DMS79 treated with DMSO at 0.1 percent for 48 hours (cell line): ENCODE measurements at regions not wholly inside any gene's neighbourhood (a gene's known extent, or its start where the extent isn't known, plus 50 kb on each side); places are given as distances from the start of the nearest gene placed in this dataset.

ENCODE experiments used
- DNase-seq: peaks from one replicate; lab custom pipeline; 2025; lab: John Stamatoyannopoulos, UW

GRCh38 chr1:217089361-217090014 is 366.3 kb upstream of the ESRRG start:
- DNase-seq: no peak

- no peak for DNase-seq
These were observed 365.5 kb upstream of the ESRRG start for GRCh38 chr1:217088521-217089284.

- no peak for DNase-seq
These were observed 364.8 kb upstream of the ESRRG start for GRCh38 chr1:217088011-217088410.

GRCh38 chr1:217079584-217079983 is 356.4 kb upstream of the ESRRG start:
- DNase-seq: no peak

GRCh38 chr1:217078959-217079358 is 355.7 kb upstream of the ESRRG start:
- DNase-seq: no peak

GRCh38 chr1:217078078-217078690 is 355.0 kb upstream of the ESRRG start:
- no peak for DNase-seq

GRCh38 chr1:217077426-217077825 is 354.2 kb upstream of the ESRRG start:
- DNase-seq: no peak

- DNase-seq: no peak
These were observed 353.7 kb upstream of the ESRRG start for GRCh38 chr1:217076902-217077301.

- no peak for DNase-seq
These were observed 349.7 kb upstream of the ESRRG start for GRCh38 chr1:217072926-217073325.

GRCh38 chr1:217067642-217068041 is 344.4 kb upstream of the ESRRG start:
- no peak for DNase-seq

GRCh38 chr1:217066794-217067193 is 343.6 kb upstream of the ESRRG start:
- DNase-seq: no peak

- no peak for DNase-seq
These were observed 340.1 kb upstream of the ESRRG start for GRCh38 chr1:217063172-217063908.

GRCh38 chr1:217062586-217062985 is 339.4 kb upstream of the ESRRG start:
- DNase-seq: no peak

- no peak for DNase-seq
These were observed 336.2 kb upstream of the ESRRG start for GRCh38 chr1:217059401-217059800.

- DNase-seq: no peak
These were observed 330.4 kb upstream of the ESRRG start for GRCh38 chr1:217053676-217054075.

- no peak for DNase-seq
These were observed 329.4 kb upstream of the ESRRG start for GRCh38 chr1:217052626-217053025.

GRCh38 chr1:217052196-217052595 is 329.0 kb upstream of the ESRRG start:
- no peak for DNase-seq

- no peak for DNase-seq
These were observed 326.5 kb upstream of the ESRRG start for GRCh38 chr1:217049721-217050120.

- DNase-seq: no peak
These were observed 325.9 kb upstream of the ESRRG start for GRCh38 chr1:217049081-217049480.

GRCh38 chr1:217048104-217048707 is 325.0 kb upstream of the ESRRG start:
- no peak for DNase-seq

GRCh38 chr1:217040711-217041455 is 317.7 kb upstream of the ESRRG start:
- DNase-seq: no peak
